SH-SY5Y (cell line): ENCODE measurements at regions not wholly inside any gene's neighbourhood (a gene's known extent, or its start where the extent isn't known, plus 50 kb on each side); places are given as distances from the start of the nearest gene placed in this dataset.

ENCODE experiments used
- GATA2 ChIP-seq: IDR thresholded peaks from 2 replicates; pipeline ENCODE4 v1.6.1; 2011; ENCODE audit warnings: mild to moderate bottlenecking, low read depth, low read length
- GATA3 ChIP-seq: IDR thresholded peaks from 2 replicates; pipeline ENCODE4 v1.6.1; 2011; ENCODE audit warnings: low read depth, mild to moderate bottlenecking, low read length, moderate library complexity

GRCh38 chr1:22376001-22376400, 75.7 kb upstream of the ZBTB40 start:
- no peak for TF ChIP-seq GATA3
- no peak for TF ChIP-seq GATA2
